ENCODE measurements at regions not wholly inside any gene's neighbourhood (a gene's known extent, or its start where the extent isn't known, plus 50 kb on each side); places are given as distances from the start of the nearest gene placed in this dataset.

DNA sequence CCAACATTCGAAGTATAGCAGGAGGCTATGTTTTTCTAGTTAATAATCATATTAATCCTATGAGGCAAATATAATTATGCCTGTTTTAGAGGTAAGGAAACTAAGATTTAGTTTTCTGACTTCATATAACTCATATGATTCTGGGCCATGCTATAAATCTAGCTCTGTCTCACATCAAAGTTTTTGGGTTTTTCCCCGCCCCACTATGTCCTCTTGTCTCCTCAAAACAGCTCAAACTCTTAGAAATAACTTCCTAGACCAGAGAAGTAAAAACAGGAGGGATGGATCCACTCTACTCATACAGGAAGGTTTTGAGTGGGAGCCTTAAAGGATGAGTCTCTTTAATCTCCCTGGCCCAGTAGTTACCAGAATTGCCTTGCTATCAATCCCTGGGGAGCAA lies 256.4 kb upstream of the FGGY start:
- H2AFZ ChIP-seq (ENCODE audit: control insufficient read depth, low read length) = no peak overlapping the region
- FAIRE-seq = peak; percentile 5
- DNase-seq (ENCODE audit: low read depth, low spot score) = no peak
- peaks cover 12% of the 10 kb centered on the region for H3K4me1 ChIP-seq (ENCODE audit: control insufficient read depth, extremely low read depth, insufficient read depth, low read length)
- TF ChIP-seq EZH2 (IDR thresholded peaks at IDR 0.05; ENCODE audit: low read length) = no peak
- TF ChIP-seq, protein P1, sequence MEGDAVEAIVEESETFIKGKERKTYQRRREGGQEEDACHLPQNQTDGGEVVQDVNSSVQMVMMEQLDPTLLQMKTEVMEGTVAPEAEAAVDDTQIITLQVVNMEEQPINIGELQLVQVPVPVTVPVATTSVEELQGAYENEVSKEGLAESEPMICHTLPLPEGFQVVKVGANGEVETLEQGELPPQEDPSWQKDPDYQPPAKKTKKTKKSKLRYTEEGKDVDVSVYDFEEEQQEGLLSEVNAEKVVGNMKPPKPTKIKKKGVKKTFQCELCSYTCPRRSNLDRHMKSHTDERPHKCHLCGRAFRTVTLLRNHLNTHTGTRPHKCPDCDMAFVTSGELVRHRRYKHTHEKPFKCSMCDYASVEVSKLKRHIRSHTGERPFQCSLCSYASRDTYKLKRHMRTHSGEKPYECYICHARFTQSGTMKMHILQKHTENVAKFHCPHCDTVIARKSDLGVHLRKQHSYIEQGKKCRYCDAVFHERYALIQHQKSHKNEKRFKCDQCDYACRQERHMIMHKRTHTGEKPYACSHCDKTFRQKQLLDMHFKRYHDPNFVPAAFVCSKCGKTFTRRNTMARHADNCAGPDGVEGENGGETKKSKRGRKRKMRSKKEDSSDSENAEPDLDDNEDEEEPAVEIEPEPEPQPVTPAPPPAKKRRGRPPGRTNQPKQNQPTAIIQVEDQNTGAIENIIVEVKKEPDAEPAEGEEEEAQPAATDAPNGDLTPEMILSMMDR (optimal IDR thresholded peaks at IDR 0.05 in 1 of 3, IDR thresholded peaks at IDR 0.05 in 1 of 3, conservative IDR thresholded peaks at IDR 0.05 in 1 of 3; ENCODE audit: extremely low read depth in 1 of 3, insufficient read depth in 2 of 3, low read length in 3 of 3) = no peak
- H3K27ac ChIP-seq (ENCODE audit: control insufficient read depth, insufficient read depth, low read length) = no peak overlapping the region
- H3K9ac ChIP-seq (ENCODE audit: control insufficient read depth, extremely low read depth, insufficient read depth, low read length) = no peak overlapping the region
- no peaks in the 10 kb centered on the region for H3K27me3 ChIP-seq (ENCODE audit: control insufficient read depth, extremely low read depth, insufficient read depth, low read length)
- no peaks in the 10 kb centered on the region for H3K79me2 ChIP-seq (ENCODE audit: control insufficient read depth, insufficient read depth, low read length)
- no peak overlapping the region for H3K4me3 ChIP-seq (ENCODE audit: control insufficient read depth in 2 of 3, extremely low read depth in 1 of 3, insufficient read depth in 2 of 3, low read depth in 1 of 3, low read length in 3 of 3)
- no peaks in the 10 kb centered on the region for H3K36me3 ChIP-seq (ENCODE audit: control insufficient read depth in 2 of 2, extremely low read depth in 1 of 2, insufficient read depth in 2 of 2, low read length in 2 of 2)
- no peaks in the 10 kb centered on the region for H3K9me1 ChIP-seq (ENCODE audit: control insufficient read depth, extremely low read depth, insufficient read depth, low read length)
- dilution Hi-C loops (cut with MboI; ENCODE audit: extremely low pct_ligation_motif_present, low sequenced_read_pairs) = no loop called here
- no peaks in the 10 kb centered on the region for H4K20me1 ChIP-seq (ENCODE audit: control insufficient read depth, extremely low read depth, insufficient read depth, low read length)
- no peaks in the 10 kb centered on the region for H3K9me3 ChIP-seq (ENCODE audit: control insufficient read depth, low read depth, low read length)
- no peak overlapping the region for H3K4me2 ChIP-seq (ENCODE audit: control insufficient read depth, extremely low read depth, insufficient read depth, low read depth, low read length)

DNA sequence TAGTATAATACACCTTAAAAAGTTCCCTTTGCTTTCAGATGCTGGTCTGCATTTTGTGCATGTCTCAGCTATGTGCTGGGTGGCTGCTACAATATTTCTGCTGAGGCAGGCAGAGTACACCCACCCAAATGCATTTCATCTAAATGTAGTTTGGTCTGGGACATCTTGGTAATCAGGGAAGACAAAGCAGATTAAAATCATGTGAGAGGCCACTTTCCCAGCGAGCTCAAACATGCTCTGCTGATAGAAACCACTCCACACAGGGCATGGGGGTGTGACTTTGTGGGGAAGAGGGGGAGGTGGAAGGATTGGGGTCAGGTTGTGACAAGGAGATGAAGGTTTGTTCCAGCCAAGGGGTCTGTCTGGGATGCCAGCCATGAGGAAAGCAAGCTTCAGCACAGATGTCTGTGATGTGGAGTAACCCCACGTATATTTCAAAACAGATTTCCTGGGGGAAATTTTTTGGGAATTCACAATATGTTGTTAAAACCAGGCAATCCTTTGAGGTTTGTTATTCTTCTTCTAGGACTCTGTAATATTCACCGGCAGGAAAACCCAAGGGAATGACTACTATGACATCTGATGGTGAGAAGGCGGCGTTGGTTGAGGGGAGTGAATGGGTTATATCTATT lies 255.1 kb upstream of the FGGY start:
- Histone ChIP-seq H3K9me3 (ENCODE audit: control insufficient read depth, low read depth, low read length) (no peaks in the 10 kb centered on the region), H2AFZ (ENCODE audit: control insufficient read depth, low read length) (no peak overlapping the region), H3K4me3 (ENCODE audit: control insufficient read depth in 2 of 3, extremely low read depth in 1 of 3, insufficient read depth in 2 of 3, low read depth in 1 of 3, low read length in 3 of 3) (no peak overlapping the region), H3K36me3 (ENCODE audit: control insufficient read depth in 2 of 2, extremely low read depth in 1 of 2, insufficient read depth in 2 of 2, low read length in 2 of 2) (no peaks in the 10 kb centered on the region), H4K20me1 (ENCODE audit: control insufficient read depth, extremely low read depth, insufficient read depth, low read length) (no peaks in the 10 kb centered on the region), H3K9ac (ENCODE audit: control insufficient read depth, extremely low read depth, insufficient read depth, low read length) (no peak overlapping the region), H3K27me3 (ENCODE audit: control insufficient read depth, extremely low read depth, insufficient read depth, low read length) (no peaks in the 10 kb centered on the region), H3K4me2 (ENCODE audit: control insufficient read depth, extremely low read depth, insufficient read depth, low read depth, low read length) (no peak overlapping the region), H3K9me1 (ENCODE audit: control insufficient read depth, extremely low read depth, insufficient read depth, low read length) (no peaks in the 10 kb centered on the region), H3K4me1 (ENCODE audit: control insufficient read depth, extremely low read depth, insufficient read depth, low read length) (peaks cover 12% of the 10 kb centered on the region), H3K79me2 (ENCODE audit: control insufficient read depth, insufficient read depth, low read length) (no peaks in the 10 kb centered on the region), H3K27ac (ENCODE audit: control insufficient read depth, insufficient read depth, low read length) (no peak overlapping the region)
- TF ChIP-seq, protein P1 (optimal IDR thresholded peaks at IDR 0.05 in 1 of 3, IDR thresholded peaks at IDR 0.05 in 1 of 3, conservative IDR thresholded peaks at IDR 0.05 in 1 of 3; ENCODE audit: extremely low read depth in 1 of 3, insufficient read depth in 2 of 3, low read length in 3 of 3) = no peak
- no peak for TF ChIP-seq EZH2 (IDR thresholded peaks at IDR 0.05; ENCODE audit: low read length)
- FAIRE-seq (no peak), DNase-seq (ENCODE audit: low read depth, low spot score) (no peak)
- dilution Hi-C loops (cut with MboI; ENCODE audit: extremely low pct_ligation_motif_present, low sequenced_read_pairs) = no loop called here
